ENCODE measurements at regions not wholly inside any gene's neighbourhood (a gene's known extent, or its start where the extent isn't known, plus 50 kb on each side); places are given as distances from the start of the nearest gene placed in this dataset.

GRCh38 chr3:165981318-165981717 lies 144.1 kb upstream of the BCHE start:
- no peak for TF ChIP-seq CTCF (IDR thresholded peaks at IDR 0.05)
- no peak for TF ChIP-seq POLR2A (IDR thresholded peaks at IDR 0.05)
- TF ChIP-seq POLR2AphosphoS5 (IDR thresholded peaks at IDR 0.05; ENCODE audit: insufficient read depth in 1 of 2, low read depth in 1 of 2) = no peak

Data from vagina (tissue), 2 donors.